ENCODE measurements at regions not wholly inside any gene's neighbourhood (a gene's known extent, or its start where the extent isn't known, plus 50 kb on each side); places are given as distances from the start of the nearest gene placed in this dataset.

GRCh38 chr15:70505936-70506912 is 257.1 kb downstream of the UACA start:
- DNase-seq = no peak

- no peak for DNase-seq
These were observed 257.9 kb downstream of the UACA start for GRCh38 chr15:70505411-70505919.

GRCh38 chr15:70504988-70505387 is 258.4 kb downstream of the UACA start:
- DNase-seq = no peak

DNA sequence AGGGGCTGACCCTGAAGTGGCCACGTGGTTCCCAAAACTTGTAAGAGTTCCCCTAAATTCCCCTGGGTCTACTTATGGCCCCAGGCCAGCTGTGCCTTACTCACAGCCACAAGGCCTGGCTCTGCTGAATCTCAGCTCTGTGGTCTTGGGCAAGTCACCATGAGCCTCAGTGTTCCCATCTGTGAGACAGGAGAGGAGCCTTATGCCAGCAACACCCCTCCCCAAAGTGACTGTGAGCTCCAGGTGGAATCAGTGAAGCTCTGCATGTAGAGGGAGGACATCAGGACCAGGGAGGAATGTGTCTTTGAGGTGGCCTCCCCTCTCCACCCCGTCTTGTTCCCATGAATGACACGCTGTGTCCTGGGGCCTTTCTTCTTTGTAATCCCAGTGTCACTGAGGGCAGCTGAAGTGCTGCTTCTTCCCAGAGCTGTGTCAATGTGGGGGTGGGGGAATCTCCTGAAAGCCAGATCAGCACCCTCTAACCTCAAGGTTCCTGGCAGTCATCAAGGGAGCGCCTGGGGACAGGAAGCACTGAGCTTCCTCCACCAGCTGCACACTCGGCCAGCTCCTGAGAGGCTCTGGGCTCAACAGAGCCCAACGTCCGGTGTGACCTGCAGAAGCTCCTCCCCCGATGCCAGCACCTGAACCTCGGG is 258.9 kb downstream of the UACA start:
- DNase-seq = peak; percentile 11

- DNase-seq = no peak
These were observed 259.5 kb downstream of the UACA start for GRCh38 chr15:70503798-70504298.

DNA sequence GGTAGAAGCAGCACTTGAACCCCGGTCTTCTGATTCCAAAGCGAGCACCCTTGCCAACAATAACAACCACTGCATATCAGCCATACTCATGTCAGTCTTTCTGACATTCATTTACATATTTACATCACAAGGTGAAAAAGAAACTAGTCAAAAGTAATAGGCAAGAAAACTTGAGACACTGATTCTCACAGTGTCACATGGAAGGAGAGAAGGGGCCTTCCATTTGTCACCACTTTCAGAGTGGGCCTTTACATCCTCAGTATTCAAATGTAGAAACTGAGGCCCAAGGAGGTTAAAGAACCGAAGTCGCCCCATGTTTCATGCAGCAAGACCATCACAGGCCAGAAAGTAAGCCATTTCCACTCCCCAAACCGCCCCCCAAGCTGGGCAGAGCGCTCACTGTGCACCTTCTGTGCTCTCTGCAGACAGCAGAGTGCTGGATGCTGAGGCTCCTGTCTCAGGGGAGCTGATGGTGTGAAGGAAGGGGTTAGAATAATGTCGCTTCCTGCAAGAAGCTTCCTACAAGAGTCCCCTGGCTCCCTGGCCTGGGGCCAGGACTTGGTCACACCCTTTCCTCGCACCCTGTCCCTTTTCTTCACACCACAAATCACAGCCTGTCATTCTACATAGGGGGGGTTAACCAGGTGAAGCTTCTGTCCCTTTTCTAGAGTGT is 260.1 kb downstream of the UACA start:
- DNase-seq = no peak

GRCh38 chr15:70502529-70502928 is 260.8 kb downstream of the UACA start:
- DNase-seq = no peak

- no peak for DNase-seq
These were observed 261.5 kb downstream of the UACA start for GRCh38 chr15:70501849-70502248.

DNA sequence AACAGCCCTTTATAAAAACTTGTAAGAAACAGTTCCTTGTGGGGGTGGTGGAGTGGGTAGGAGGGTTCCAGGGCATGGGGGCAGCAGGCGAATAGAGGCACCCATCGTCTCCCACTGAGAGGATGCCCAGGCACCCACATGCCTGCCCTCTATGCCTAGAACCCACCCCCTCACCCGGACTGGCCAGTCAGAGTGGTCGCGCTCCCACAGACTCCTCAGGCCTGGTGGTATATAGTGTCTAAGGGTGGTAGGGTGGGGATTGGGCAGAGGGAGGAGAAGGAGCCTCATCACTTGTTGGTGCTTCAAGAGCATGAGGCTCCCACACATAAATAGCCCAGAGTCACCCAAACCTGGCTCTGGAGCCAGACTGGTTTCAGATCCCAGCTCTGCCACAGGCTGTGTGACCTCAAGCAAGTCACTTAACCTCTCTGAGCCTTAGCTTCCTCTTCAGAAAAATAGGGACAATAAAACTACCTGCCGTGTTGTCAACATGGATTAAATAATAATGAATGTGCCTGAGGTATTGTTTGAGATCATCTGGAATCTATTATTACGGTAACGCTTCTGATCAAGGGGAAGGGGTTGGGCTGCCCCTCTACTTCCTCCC is 262.1 kb downstream of the UACA start:
- no peak for DNase-seq

DNA sequence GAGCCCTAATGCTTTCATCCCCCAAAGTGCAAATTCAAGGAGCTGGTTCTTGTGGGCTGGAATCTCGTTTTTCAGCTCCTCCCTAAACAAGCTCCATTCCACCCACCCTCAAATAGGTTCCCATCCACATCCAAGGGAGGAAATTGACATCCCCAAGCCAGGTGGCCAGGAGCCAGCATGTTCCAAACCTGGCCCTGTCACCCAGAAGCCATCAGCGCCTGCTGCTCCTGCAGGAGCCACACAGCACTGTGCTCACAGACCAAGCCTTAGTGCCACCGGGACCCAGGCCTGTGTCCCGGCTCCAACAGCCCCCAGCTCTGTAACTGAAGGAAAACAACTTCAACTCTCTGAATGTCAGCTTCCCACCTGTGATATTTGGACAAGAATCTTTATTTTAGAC is 263.6 kb downstream of the UACA start:
- no peak for DNase-seq

DNA sequence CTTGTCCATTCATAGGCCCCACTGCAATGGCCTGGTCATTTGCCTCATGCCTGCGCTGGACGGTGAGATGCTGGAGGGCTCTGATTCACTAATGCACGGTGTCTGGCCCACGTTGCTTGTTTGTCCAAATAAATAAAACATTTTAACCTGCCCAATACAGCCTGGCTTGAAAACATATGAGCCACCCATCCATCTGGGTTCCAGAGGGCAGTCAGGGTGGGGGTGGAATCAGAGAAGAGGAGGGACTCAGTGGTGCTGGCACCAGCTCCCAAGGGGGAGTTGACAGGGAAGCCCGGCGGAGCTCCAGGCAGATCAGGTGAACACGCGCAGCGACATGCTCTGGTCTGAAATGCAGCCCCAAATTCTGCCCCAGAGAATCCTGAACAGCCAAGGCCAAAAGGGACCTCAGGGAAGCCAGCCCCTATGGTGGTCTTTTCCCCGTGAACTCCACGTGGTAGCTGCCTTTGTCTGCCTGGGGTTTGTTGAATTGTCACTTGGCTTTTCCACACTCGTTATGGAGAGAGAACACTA is 265.2 kb downstream of the UACA start:
- no peak for DNase-seq

GRCh38 chr15:70497661-70498060 is 265.7 kb downstream of the UACA start:
- no peak for DNase-seq

- DNase-seq = no peak
These were observed 267.3 kb downstream of the UACA start for GRCh38 chr15:70495991-70496599.

- DNase-seq = no peak
These were observed 268.3 kb downstream of the UACA start for GRCh38 chr15:70494852-70495571.

DNA sequence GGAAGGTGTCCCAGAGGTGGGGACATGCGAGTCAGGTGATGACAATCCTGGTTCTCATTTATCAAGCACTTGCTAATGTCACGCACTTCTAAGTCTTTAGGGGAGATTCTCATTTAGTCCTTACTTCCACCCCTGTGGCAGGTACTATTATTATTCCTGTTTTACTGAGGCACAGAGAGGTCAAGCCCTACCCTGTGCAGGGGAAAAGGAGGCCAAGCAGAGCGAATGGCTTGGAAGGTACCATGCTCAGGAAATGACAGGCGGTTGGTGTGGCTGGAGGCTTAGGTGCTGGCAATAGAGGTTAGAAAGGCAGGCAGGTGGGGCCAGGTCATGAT is 268.9 kb downstream of the UACA start:
- DNase-seq = no peak

DNA sequence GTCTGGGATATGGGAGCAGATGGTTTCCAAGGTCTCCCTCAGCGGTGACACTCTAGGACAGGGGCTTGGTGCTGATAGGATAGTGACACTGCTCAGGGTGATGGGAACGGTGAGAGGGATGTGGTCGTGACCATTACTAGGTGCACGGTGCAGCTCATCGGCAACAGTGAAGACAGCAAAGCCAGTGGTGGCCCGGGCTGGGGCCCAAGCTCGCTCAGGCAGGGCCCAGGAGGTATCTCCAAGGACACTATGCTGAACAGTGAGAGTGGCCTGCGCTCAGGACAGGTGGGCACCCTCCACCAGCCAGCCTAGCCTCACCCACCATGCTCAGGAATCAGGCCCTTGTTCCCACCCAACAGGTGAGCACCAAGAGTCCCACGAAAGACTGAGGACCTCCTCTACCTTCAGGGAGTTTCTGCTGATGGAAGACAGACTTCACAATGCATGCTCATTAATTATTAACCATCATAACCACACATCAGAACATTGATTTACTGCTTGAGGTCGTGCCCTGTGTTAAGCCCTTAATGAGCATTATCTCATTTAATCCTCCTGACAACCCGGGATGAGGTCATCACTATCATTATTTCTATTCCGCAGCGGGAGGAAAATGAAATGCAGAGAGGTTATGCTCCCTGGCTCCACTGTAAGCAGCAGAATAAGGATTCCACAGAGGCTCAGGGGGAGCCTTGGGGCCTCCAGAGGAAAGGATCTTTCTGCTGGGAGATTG is 269.4 kb downstream of the UACA start:
- DNase-seq = no peak

DNA sequence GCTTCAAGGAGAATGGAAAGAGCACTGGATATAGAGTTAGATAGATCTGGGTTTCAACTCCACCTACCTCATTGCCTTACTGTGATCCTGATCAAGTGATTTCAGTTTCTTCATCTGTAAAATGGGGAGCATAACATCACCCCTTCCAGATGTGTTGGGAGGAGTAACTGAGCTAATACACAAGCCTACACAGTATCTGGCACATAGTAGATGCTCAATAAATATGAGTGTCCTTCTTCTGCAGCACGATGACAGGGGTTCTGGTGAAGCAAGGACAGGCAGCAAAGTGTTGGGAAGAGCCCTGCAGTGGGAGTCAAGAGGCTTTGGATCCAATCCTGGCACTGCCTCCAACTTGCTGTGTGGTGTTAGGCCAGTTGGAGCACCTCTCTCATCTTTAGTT is 270.0 kb downstream of the UACA start:
- no peak for DNase-seq

DNA sequence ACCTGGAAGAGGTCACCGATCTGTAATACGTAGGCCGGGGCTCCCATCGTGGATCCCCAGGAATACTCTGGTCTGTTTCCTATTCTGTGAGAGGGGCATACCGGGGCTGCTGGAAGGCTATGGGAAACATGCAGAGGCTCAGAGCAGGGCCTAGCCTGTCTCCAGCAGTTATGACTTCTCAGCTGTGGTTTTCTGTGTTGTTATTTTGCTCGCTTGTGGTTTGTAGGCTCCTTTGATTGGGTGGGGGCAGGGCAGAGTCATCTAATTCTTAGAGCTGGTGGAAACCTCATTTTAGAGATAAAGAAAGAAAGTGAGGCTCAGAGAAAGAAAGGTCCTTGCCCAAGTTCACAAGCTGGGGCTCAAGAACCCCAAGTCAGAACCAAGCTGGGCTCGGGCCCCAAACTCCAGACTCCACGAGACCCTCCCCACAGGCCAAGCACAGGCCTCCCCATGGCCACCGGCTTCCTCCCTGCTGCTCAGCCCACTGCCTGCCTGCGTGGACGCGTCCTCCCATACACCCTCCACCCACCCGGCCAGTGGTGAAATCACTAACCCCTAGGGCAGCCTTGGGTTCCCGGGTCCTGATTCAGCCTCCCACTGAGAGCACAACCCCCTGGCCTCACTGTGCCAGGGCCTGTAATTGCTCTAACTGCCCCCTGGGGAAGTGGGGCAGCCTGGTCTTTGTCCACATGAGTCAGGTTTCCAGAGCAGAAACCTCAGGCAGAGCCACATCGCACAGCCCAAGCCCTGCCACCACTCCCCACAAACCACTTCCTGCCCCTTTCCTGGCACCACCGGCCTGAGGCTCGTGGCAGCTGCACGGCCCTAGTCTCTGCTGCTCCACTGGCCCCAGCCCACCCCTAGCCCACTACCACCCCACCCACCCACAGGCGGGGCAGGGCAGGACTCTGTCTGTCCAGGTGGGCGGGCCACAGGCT is 270.8 kb downstream of the UACA start:
- DNase-seq = peak; percentile 17

GRCh38 chr15:70491641-70492040 is 271.7 kb downstream of the UACA start:
- no peak for DNase-seq
